T47D (cell line): ENCODE measurements at regions not wholly inside any gene's neighbourhood (a gene's known extent, or its start where the extent isn't known, plus 50 kb on each side); places are given as distances from the start of the nearest gene placed in this dataset.

Experiments used
- DNase-seq, 2 experiments: peaks; one replicate each; pipeline versions ENCODE4 v3.0.0 to v3.0.0-alpha.2; 2011 to 2012; ENCODE audit warnings: low read depth in 1 of 2, low spot score in 1 of 2
- JUND ChIP-seq: IDR thresholded peaks from 2 replicates; pipeline ENCODE4 v1.6.1; 2012; ENCODE audit warnings: low read depth
- in situ Hi-C: cut with HindIII; loops from 2 replicates; pipeline ENCODE4 v1.10.0; 2016; ENCODE audit warnings: low sequenced_read_pairs, low pct_unique_long_range_greater_than_20kb

GRCh38 chr1:59076612-59077011 lies 220.3 kb upstream of the FGGY start:
- TF ChIP-seq JUND = no peak
- no peak for DNase-seq
- in situ Hi-C loops = no loop called here

- DNase-seq = no peak
- no peak for TF ChIP-seq JUND
- in situ Hi-C loops = no loop called here
Observed at GRCh38 chr1:59077466-59078069, 219.3 kb upstream of the FGGY start.

GRCh38 chr1:59078070-59078800 lies 218.7 kb upstream of the FGGY start:
- no peak for DNase-seq
- TF ChIP-seq JUND = no peak
- in situ Hi-C loops = no loop called here

GRCh38 chr1:59078866-59079265 lies 218.0 kb upstream of the FGGY start:
- DNase-seq = no peak
- in situ Hi-C loops = no loop called here
- TF ChIP-seq JUND = no peak

- in situ Hi-C loops = no loop called here
- no peak for DNase-seq
- no peak for TF ChIP-seq JUND
Observed at GRCh38 chr1:59079434-59080140, 217.3 kb upstream of the FGGY start.

- no peak for DNase-seq
- in situ Hi-C loops = no loop called here
- no peak for TF ChIP-seq JUND
Observed at GRCh38 chr1:59081181-59081580, 215.7 kb upstream of the FGGY start.

GRCh38 chr1:59081795-59082194 lies 215.1 kb upstream of the FGGY start:
- in situ Hi-C loops = no loop called here
- TF ChIP-seq JUND = no peak
- no peak for DNase-seq

GRCh38 chr1:59083946-59084865 lies 212.7 kb upstream of the FGGY start:
- no peak for DNase-seq
- no peak for TF ChIP-seq JUND
- in situ Hi-C loops = no loop called here

GRCh38 chr1:59085101-59085500 lies 211.8 kb upstream of the FGGY start:
- no peak for TF ChIP-seq JUND
- no peak for DNase-seq
- in situ Hi-C loops = no loop called here

- no peak for TF ChIP-seq JUND
- in situ Hi-C loops = no loop called here
- DNase-seq = no peak
Observed at GRCh38 chr1:59089036-59089798, 207.7 kb upstream of the FGGY start.

- DNase-seq = peak in 1 of 2 experiments; percentile 4
- TF ChIP-seq JUND = no peak
- in situ Hi-C loops = no loop called here
Observed at GRCh38 chr1:59089922-59090457, 206.9 kb upstream of the FGGY start.
